ENCODE measurements at regions not wholly inside any gene's neighbourhood (a gene's known extent, or its start where the extent isn't known, plus 50 kb on each side); places are given as distances from the start of the nearest gene placed in this dataset.

DNA sequence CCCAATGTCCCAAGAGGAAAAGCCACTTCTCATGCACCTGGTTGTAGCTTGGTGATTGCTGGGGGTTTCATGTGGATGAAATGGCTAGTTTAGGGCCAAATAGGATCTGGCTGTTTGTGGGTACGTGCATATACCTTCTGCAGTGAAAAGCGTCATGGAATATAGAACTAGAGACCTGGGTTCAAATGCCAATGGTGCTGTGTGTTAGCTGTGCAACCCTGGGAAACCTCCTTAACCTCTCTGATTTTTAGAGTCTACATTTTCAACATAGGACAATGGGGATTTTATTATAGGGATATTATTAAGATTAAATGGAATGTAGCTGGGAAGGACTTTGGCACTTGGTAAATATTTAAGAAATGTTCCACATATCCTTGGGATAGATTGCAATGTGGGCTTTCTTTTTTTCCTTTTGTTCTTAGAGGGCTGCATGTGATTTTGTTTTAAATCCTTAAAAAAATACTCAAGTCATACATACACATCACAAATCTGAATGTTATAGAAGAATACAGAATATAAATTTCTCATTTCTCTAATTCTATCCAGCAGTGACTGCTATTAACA lies 112.6 kb upstream of the E2F8 start:
- Histone ChIP-seq H3K4me2 (ENCODE audit: low read depth, low read length, poor library complexity, severe bottlenecking) (no peak overlapping the region), H3K4me1 (ENCODE audit: low read length) (no peaks in the 10 kb centered on the region; the same call in 1 of the 2 replicates), H3K27me3 (ENCODE audit: low read length) (no peaks in the 10 kb centered on the region), H3K36me3 (ENCODE audit: insufficient read depth, low read length) (no peaks in the 10 kb centered on the region), H3K9ac (ENCODE audit: low read length) (no peak overlapping the region), H3K9me3 (ENCODE audit: low read length) (no peaks in the 10 kb centered on the region), H4K20me1 (ENCODE audit: insufficient read depth, low read depth, low read length) (no peaks in the 10 kb centered on the region), H3K79me2 (ENCODE audit: low read length) (no peaks in the 10 kb centered on the region), H3K4me3 (ENCODE audit: low read length) (no peak overlapping the region), H3K9me2 (replicated peaks; ENCODE audit: insufficient read depth, low read length) (no peaks in the 10 kb centered on the region), H3K27ac (ENCODE audit: low read length) (no peak overlapping the region), H2AFZ (ENCODE audit: low read length) (no peak overlapping the region)
- no peak for DNase-seq

DNA sequence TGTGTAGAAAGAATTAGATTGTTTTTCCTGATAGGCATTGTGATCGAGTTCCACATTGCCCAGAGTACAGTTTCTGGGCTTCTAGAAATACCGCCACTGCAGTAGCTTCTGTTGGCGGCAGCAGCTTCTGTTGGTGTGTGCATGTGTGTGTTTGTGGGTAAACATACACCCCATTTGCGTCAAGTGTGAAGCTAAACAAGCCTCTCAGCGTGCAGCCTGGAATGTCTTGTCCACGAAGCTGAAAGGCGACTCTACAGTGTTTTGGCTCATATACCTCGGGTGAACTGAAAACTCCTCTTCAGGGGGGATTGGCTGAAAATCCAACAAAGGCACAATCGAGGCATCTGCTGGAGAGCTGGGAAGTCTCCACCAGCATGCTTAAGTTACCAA lies 112.0 kb upstream of the E2F8 start:
- no peaks in the 10 kb centered on the region; the same call in 1 of the 2 replicates for H3K4me1 ChIP-seq (ENCODE audit: low read length)
- no peak overlapping the region for H2AFZ ChIP-seq (ENCODE audit: low read length)
- no peaks in the 10 kb centered on the region for H3K9me2 ChIP-seq (replicated peaks; ENCODE audit: insufficient read depth, low read length)
- no peak overlapping the region for H3K4me3 ChIP-seq (ENCODE audit: low read length)
- H3K27ac ChIP-seq (ENCODE audit: low read length) = no peak overlapping the region
- no peaks in the 10 kb centered on the region for H3K27me3 ChIP-seq (ENCODE audit: low read length)
- no peaks in the 10 kb centered on the region for H4K20me1 ChIP-seq (ENCODE audit: insufficient read depth, low read depth, low read length)
- H3K4me2 ChIP-seq (ENCODE audit: low read depth, low read length, poor library complexity, severe bottlenecking) = no peak overlapping the region
- no peak overlapping the region for H3K9ac ChIP-seq (ENCODE audit: low read length)
- H3K9me3 ChIP-seq (ENCODE audit: low read length) = no peaks in the 10 kb centered on the region
- H3K79me2 ChIP-seq (ENCODE audit: low read length) = no peaks in the 10 kb centered on the region
- H3K36me3 ChIP-seq (ENCODE audit: insufficient read depth, low read length) = no peaks in the 10 kb centered on the region
- DNase-seq = no peak

DNA sequence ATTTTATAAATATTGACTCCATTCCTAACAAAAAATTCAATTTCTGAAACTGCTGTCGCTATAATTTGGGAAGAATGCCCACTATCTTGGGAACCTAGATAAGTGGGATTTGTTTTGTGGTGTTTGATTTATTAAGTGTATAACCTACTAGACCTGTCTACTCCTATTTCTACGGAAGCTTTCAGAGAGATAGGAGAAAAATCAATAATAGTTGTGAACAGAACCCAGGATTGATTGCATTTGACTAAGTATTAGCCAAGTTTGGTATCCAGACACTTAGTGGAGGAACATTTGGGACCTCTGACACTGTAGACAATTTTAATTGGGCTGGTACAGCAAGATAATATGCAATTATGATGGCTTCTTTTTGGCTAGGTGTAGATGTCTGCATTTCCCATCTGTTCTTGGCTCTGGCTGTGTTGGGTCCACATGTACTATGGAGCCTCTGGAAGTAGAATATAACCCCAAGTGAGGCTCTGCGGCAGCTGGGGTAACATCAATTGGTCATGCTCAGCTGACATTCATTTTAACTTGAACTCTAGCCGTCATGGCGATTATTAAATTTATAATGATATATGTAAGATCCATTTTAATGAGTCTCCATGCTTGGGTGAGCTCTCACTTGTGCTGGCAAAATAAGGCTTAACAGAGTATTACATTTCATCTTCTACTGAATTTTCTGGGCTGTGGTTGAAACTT lies 111.5 kb upstream of the E2F8 start:
- H3K9me3 ChIP-seq (ENCODE audit: low read length) = no peaks in the 10 kb centered on the region
- no peak overlapping the region for H3K9ac ChIP-seq (ENCODE audit: low read length)
- no peaks in the 10 kb centered on the region for H3K36me3 ChIP-seq (ENCODE audit: insufficient read depth, low read length)
- H3K4me1 ChIP-seq (ENCODE audit: low read length) = no peaks in the 10 kb centered on the region; the same call in 1 of the 2 replicates
- no peak overlapping the region for H3K4me2 ChIP-seq (ENCODE audit: low read depth, low read length, poor library complexity, severe bottlenecking)
- no peak overlapping the region for H3K4me3 ChIP-seq (ENCODE audit: low read length)
- H4K20me1 ChIP-seq (ENCODE audit: insufficient read depth, low read depth, low read length) = no peaks in the 10 kb centered on the region
- no peaks in the 10 kb centered on the region for H3K79me2 ChIP-seq (ENCODE audit: low read length)
- no peak overlapping the region for H2AFZ ChIP-seq (ENCODE audit: low read length)
- no peak overlapping the region for H3K27ac ChIP-seq (ENCODE audit: low read length)
- H3K27me3 ChIP-seq (ENCODE audit: low read length) = no peaks in the 10 kb centered on the region
- DNase-seq = no peak
- no peaks in the 10 kb centered on the region for H3K9me2 ChIP-seq (replicated peaks; ENCODE audit: insufficient read depth, low read length)

DNA sequence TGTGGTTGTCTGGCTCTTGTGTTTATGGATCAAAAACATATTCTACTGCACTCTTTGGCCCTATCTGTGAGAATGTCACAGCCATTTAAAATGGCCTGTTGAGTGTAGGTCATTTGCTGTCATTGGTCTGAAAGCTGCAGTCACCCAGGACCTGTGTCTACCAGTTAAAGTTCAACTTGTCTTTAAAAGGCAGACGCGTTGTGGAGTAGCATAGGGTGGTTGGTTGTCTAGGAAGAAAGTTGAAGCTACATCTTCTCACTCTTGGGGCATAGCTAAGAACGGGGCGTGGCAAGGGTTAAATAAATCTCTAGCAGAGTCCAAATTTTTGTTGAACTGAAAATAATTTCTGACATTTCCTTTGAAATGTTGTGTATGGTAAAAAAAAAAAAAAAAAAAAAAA lies 110.7 kb upstream of the E2F8 start:
- H3K9me3 ChIP-seq (ENCODE audit: low read length) = no peaks in the 10 kb centered on the region
- DNase-seq = no peak
- no peaks in the 10 kb centered on the region for H3K27me3 ChIP-seq (ENCODE audit: low read length)
- no peak overlapping the region for H3K4me3 ChIP-seq (ENCODE audit: low read length)
- no peaks in the 10 kb centered on the region for H3K36me3 ChIP-seq (ENCODE audit: insufficient read depth, low read length)
- H3K4me1 ChIP-seq (ENCODE audit: low read length) = no peaks in the 10 kb centered on the region
- H2AFZ ChIP-seq (ENCODE audit: low read length) = no peak overlapping the region
- H3K9ac ChIP-seq (ENCODE audit: low read length) = no peak overlapping the region
- no peaks in the 10 kb centered on the region for H3K79me2 ChIP-seq (ENCODE audit: low read length)
- H4K20me1 ChIP-seq (ENCODE audit: insufficient read depth, low read depth, low read length) = no peaks in the 10 kb centered on the region
- no peak overlapping the region for H3K27ac ChIP-seq (ENCODE audit: low read length)
- H3K4me2 ChIP-seq (ENCODE audit: low read depth, low read length, poor library complexity, severe bottlenecking) = no peak overlapping the region
- H3K9me2 ChIP-seq (replicated peaks; ENCODE audit: insufficient read depth, low read length) = no peaks in the 10 kb centered on the region

DNA sequence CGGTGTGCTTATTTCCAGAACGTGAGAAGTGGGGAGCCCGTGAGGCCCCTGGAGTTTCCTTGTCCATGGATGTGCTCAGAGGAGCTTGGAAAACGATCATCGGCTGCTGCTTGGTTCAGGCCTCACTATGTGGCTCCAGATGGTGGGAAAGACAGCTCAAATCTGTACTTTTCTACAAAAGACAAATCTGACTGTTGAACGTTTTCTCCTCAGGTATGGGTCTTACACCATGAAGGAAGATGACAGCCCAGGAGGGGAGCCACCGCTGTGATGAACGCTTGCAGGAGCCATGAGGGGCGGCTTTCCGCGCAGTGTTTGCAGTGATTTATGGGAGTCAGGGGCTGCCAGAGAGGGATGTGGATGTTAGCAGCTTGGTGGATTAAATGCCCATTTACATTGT lies 109.4 kb upstream of the E2F8 start:
- no peaks in the 10 kb centered on the region for H4K20me1 ChIP-seq (ENCODE audit: insufficient read depth, low read depth, low read length)
- no peaks in the 10 kb centered on the region for H3K36me3 ChIP-seq (ENCODE audit: insufficient read depth, low read length)
- no peak overlapping the region for H3K4me3 ChIP-seq (ENCODE audit: low read length)
- no peak overlapping the region for H2AFZ ChIP-seq (ENCODE audit: low read length)
- H3K9me2 ChIP-seq (replicated peaks; ENCODE audit: insufficient read depth, low read length) = no peaks in the 10 kb centered on the region
- H3K79me2 ChIP-seq (ENCODE audit: low read length) = no peaks in the 10 kb centered on the region
- H3K27ac ChIP-seq (ENCODE audit: low read length) = no peak overlapping the region
- no peaks in the 10 kb centered on the region for H3K27me3 ChIP-seq (ENCODE audit: low read length)
- no peak overlapping the region for H3K9ac ChIP-seq (ENCODE audit: low read length)
- no peaks in the 10 kb centered on the region for H3K9me3 ChIP-seq (ENCODE audit: low read length)
- H3K4me1 ChIP-seq (ENCODE audit: low read length) = no peaks in the 10 kb centered on the region
- no peak overlapping the region for H3K4me2 ChIP-seq (ENCODE audit: low read depth, low read length, poor library complexity, severe bottlenecking)
- no peak for DNase-seq

DNA sequence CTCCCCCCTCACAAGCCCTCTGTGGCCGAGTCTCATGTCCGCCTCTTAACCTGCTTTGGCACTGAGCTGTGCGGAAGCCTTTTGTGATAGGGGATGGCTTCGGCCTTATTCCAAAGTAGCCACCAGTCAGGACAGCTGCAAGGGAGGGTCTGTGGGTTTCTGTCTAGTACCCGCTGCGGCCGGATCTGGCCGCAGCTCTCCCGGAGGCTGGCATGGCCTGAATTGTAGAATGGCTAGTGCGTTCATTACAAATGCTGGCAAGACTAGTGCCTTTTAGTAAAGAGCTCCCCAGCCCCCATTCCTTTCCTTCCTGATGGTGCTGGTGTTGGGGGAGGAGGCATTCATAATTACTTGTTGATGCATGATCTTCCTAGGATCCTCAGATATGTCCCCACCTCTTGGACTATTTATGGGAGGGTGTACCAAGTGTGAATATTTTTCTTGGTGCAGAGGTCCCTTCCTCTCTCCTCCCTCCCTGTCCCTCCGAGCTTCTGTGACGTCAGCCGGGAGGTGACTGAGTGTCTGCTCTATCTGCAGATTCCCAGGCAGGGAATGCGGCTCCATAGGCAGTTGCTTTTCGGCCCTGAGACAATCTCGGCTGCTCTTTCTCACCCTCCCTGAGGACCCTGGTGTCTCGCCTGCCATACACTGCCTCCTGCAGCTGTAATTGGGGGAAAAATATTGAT lies 108.7 kb upstream of the E2F8 start:
- no peaks in the 10 kb centered on the region for H3K4me1 ChIP-seq (ENCODE audit: low read length)
- H3K4me2 ChIP-seq (ENCODE audit: low read depth, low read length, poor library complexity, severe bottlenecking) = no peak overlapping the region
- H3K9ac ChIP-seq (ENCODE audit: low read length) = no peak overlapping the region
- no peaks in the 10 kb centered on the region for H4K20me1 ChIP-seq (ENCODE audit: insufficient read depth, low read depth, low read length)
- H3K27ac ChIP-seq (ENCODE audit: low read length) = no peak overlapping the region
- no peaks in the 10 kb centered on the region for H3K9me2 ChIP-seq (replicated peaks; ENCODE audit: insufficient read depth, low read length)
- no peaks in the 10 kb centered on the region for H3K36me3 ChIP-seq (ENCODE audit: insufficient read depth, low read length)
- no peaks in the 10 kb centered on the region for H3K79me2 ChIP-seq (ENCODE audit: low read length)
- no peak overlapping the region for H3K4me3 ChIP-seq (ENCODE audit: low read length)
- no peak overlapping the region for H2AFZ ChIP-seq (ENCODE audit: low read length)
- no peaks in the 10 kb centered on the region for H3K9me3 ChIP-seq (ENCODE audit: low read length)
- H3K27me3 ChIP-seq (ENCODE audit: low read length) = no peaks in the 10 kb centered on the region
- DNase-seq = no peak

DNA sequence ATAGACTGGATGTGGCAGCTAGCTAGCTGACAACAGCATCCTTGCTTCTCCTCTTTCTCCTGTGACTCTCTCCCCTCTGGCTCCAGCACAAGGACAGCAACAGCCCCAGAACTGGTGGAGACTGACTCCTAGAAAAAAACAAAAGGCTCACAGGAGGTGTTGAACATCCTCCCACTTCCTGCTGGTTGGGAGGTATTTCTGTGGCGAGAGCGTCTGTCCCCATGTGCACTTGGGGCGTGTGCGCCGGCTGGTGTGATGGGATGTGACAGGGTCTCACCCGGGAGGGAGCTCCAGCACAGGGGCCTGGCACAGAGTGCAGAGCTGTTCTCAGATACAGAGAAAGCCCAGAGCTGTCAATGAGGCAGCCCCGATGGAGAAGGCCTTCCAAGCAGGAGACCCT lies 107.2 kb upstream of the E2F8 start:
- Histone ChIP-seq H3K27me3 (ENCODE audit: low read length) (no peaks in the 10 kb centered on the region), H3K9me2 (replicated peaks; ENCODE audit: insufficient read depth, low read length) (no peaks in the 10 kb centered on the region), H4K20me1 (ENCODE audit: insufficient read depth, low read depth, low read length) (no peaks in the 10 kb centered on the region), H3K4me2 (ENCODE audit: low read depth, low read length, poor library complexity, severe bottlenecking) (no peak overlapping the region), H3K36me3 (ENCODE audit: insufficient read depth, low read length) (no peaks in the 10 kb centered on the region), H3K4me1 (ENCODE audit: low read length) (no peaks in the 10 kb centered on the region), H3K4me3 (ENCODE audit: low read length) (no peak overlapping the region), H3K79me2 (ENCODE audit: low read length) (no peaks in the 10 kb centered on the region), H3K27ac (ENCODE audit: low read length) (no peak overlapping the region), H2AFZ (ENCODE audit: low read length) (no peak overlapping the region), H3K9ac (ENCODE audit: low read length) (no peak overlapping the region), H3K9me3 (ENCODE audit: low read length) (no peaks in the 10 kb centered on the region)
- no peak for DNase-seq

DNA sequence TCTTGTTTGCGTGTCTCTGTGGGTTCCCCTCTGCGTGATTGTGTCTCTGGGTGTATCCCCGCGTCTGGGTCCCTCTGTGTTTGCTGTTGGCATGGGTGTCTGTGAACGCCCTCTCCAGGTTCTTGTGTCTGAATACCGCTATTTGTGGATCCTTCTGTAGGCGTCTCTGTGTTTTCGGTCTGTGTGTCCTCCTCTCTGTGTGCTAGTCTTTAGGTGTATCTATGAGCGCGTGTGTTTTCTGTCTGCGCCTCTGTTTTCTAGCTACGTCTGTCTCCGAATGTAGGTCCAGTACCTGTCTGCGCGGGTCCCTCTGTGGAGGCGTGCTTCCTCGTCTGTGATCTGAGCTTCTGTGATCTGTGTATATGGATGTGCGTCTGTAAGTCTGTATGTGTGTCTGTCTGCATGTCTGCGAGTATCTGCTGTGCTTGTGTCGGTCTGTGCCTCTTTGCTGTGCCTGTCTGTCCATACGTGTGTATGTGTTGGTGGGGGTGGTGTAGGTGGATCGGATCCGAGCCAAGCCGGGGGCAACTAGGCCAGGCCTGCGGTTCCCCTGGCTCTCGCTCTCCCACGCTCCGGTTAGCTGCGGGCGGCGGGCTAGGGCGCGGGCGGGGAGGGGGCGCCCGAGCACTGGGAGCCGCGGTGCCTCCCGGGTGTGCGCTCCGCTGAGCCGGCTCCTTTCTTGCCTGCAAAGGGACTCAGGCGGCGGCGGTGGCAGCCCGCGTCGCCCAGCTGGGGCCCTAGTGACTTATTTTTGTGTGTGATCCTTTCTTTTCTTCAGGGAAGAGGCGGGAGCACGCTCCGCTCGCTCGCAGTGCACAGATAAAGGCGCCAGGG lies 105.3 kb upstream of the E2F8 start:
- Histone ChIP-seq H4K20me1 (ENCODE audit: insufficient read depth, low read depth, low read length) (no peaks in the 10 kb centered on the region), H2AFZ (ENCODE audit: low read length) (no peak overlapping the region), H3K79me2 (ENCODE audit: low read length) (no peaks in the 10 kb centered on the region), H3K27me3 (ENCODE audit: low read length) (no peaks in the 10 kb centered on the region), H3K4me3 (ENCODE audit: low read length) (no peak overlapping the region), H3K9me2 (replicated peaks; ENCODE audit: insufficient read depth, low read length) (no peaks in the 10 kb centered on the region), H3K9me3 (ENCODE audit: low read length) (no peaks in the 10 kb centered on the region), H3K27ac (ENCODE audit: low read length) (no peak overlapping the region), H3K4me1 (ENCODE audit: low read length) (no peaks in the 10 kb centered on the region), H3K36me3 (ENCODE audit: insufficient read depth, low read length) (no peaks in the 10 kb centered on the region), H3K4me2 (ENCODE audit: low read depth, low read length, poor library complexity, severe bottlenecking) (no peak overlapping the region), H3K9ac (ENCODE audit: low read length) (no peak overlapping the region)
- no peak for DNase-seq
